Neuronal stem cell (in vitro differentiated cells): ENCODE measurements at regions not wholly inside any gene's neighbourhood (a gene's known extent, or its start where the extent isn't known, plus 50 kb on each side); places are given as distances from the start of the nearest gene placed in this dataset. TPM values are rescaled to one million over a fixed set of nuclear protein-coding genes. Genes with fewer than 3 reads are reported as not detected.

Experiments
- DNase-seq: peaks from one replicate; pipeline ENCODE4 v3.0.0-alpha.2; 2013; ENCODE audit warnings: low spot score
- H2AFZ ChIP-seq: one replicate; pipeline ENCODE4 v1.6.1; 2013; ENCODE audit warnings: mild to moderate bottlenecking, low read length, inconsistent platforms
- H2AK5ac ChIP-seq: 2 replicates; pipeline ENCODE4 v1.6.1; 2013; ENCODE audit warnings: low read depth, mild to moderate bottlenecking, inconsistent platforms, low read length, moderate library complexity, mixed read lengths
- H2BK120ac ChIP-seq: 2 replicates; pipeline ENCODE4 v1.6.1; 2013; ENCODE audit warnings: low read depth, mild to moderate bottlenecking, inconsistent platforms, low read length, moderate library complexity, mixed read lengths
- H2BK12ac ChIP-seq: one replicate; pipeline ENCODE4 v1.6.1; 2013; ENCODE audit warnings: low read length, inconsistent platforms
- H2BK15ac ChIP-seq: 2 replicates; pipeline ENCODE4 v1.6.1; 2013; ENCODE audit warnings: mild to moderate bottlenecking, low read length, inconsistent platforms, mixed read lengths
- H2BK5ac ChIP-seq: one replicate; pipeline ENCODE4 v1.6.1; 2013; ENCODE audit warnings: inconsistent platforms, mild to moderate bottlenecking, low read length, moderate library complexity
- H3K14ac ChIP-seq: one replicate; pipeline ENCODE4 v1.6.1; 2013; ENCODE audit warnings: low read length, inconsistent platforms
- H3K18ac ChIP-seq: 2 replicates; pipeline ENCODE4 v1.6.1; 2013; ENCODE audit warnings: low read length, inconsistent platforms
- H3K23ac ChIP-seq: 2 replicates; pipeline ENCODE4 v1.6.1; 2013; ENCODE audit warnings: low read depth, mild to moderate bottlenecking, mixed read lengths, low read length, inconsistent platforms; ENCODE audit not compliant: poor library complexity
- H3K27ac ChIP-seq: replicated peaks from 3 replicates; pipeline ENCODE4 v1.5.1; 2013; ENCODE audit warnings: low read length, inconsistent platforms
- H3K27me3 ChIP-seq, 3 experiments: 2 replicates each; pipeline ENCODE4 v1.6.1; 2013; ENCODE audit warnings: low read length in 3 of 3, mild to moderate bottlenecking in 2 of 3, inconsistent platforms in 1 of 3, low read depth in 1 of 3, mixed read lengths in 1 of 3, moderate library complexity in 1 of 3; ENCODE audit not compliant: control insufficient read depth in 3 of 3, insufficient read depth in 3 of 3
- H3K36me3 ChIP-seq, 2 donors: replicated peaks in 1 of 2; 2 replicates each; pipeline ENCODE4 v1.6.1; 2013; ENCODE audit warnings: low read length in 2 of 2; ENCODE audit not compliant: control insufficient read depth in 2 of 2, insufficient read depth in 2 of 2
- H3K4ac ChIP-seq: 2 replicates; pipeline ENCODE4 v1.6.1; 2013; ENCODE audit warnings: inconsistent platforms, mild to moderate bottlenecking, low read length, moderate library complexity
- H3K4me1 ChIP-seq, 2 donors: 1 replicate in 1 of 2; 2 replicates in 1 of 2; pipeline ENCODE4 v1.6.1; 2013; ENCODE audit warnings: low read length in 2 of 2, low read depth in 1 of 2; ENCODE audit not compliant: control insufficient read depth in 2 of 2, insufficient read depth in 1 of 2
- H3K4me2 ChIP-seq: one replicate; pipeline ENCODE4 v1.6.1; 2013; ENCODE audit warnings: mild to moderate bottlenecking, low read length, inconsistent platforms; ENCODE audit not compliant: insufficient read depth, poor library complexity, severe bottlenecking
- H3K4me3 ChIP-seq, 2 donors: 2 replicates each; pipeline ENCODE4 v1.5.1; 2013; ENCODE audit warnings: low read length in 2 of 2, mild to moderate bottlenecking in 2 of 2, inconsistent platforms in 1 of 2, moderate library complexity in 1 of 2
- H3K79me1 ChIP-seq: one replicate; pipeline ENCODE4 v1.6.1; 2013; ENCODE audit warnings: low read depth, mild to moderate bottlenecking, inconsistent platforms, low read length, moderate library complexity
- H3K9ac ChIP-seq: one replicate; pipeline ENCODE4 v1.6.1; 2013; ENCODE audit warnings: mild to moderate bottlenecking, low read depth, low read length, inconsistent platforms; ENCODE audit not compliant: poor library complexity
- H3K9me3 ChIP-seq, 2 donors: replicated peaks in 1 of 2; 2 replicates each; pipeline versions ENCODE3 to v1.6.1; 2013; ENCODE audit warnings: low read length in 2 of 2, mild to moderate bottlenecking in 2 of 2, inconsistent platforms in 1 of 2, low read depth in 1 of 2, mixed read lengths in 1 of 2, moderate library complexity in 1 of 2; ENCODE audit not compliant: control insufficient read depth in 2 of 2, insufficient read depth in 1 of 2
- H4K8ac ChIP-seq: one replicate; pipeline ENCODE4 v1.6.1; 2013; ENCODE audit warnings: low read depth, mild to moderate bottlenecking, inconsistent platforms, low read length, moderate library complexity
- H4K91ac ChIP-seq: one replicate; pipeline ENCODE4 v1.6.1; 2013; ENCODE audit warnings: low read length, low read depth, mild to moderate bottlenecking, inconsistent platforms; ENCODE audit not compliant: poor library complexity
- WGBS, 2 donors: extraction: QIAGEN DNeasy Blood & Tissue Kit; methylation state at CpG; one replicate each; pipeline ENCODE4 v1.1.7; 2013; ENCODE audit warnings: missing lambda C conversion rate in 2 of 2, mixed read lengths in 1 of 2; ENCODE audit not compliant: insufficient read length in 2 of 2, insufficient replicate concordance in 1 of 2; ENCODE audit errors: extremely low coverage in 2 of 2; 5-methylcytosine and 5-hydroxymethylcytosine counted together
- small RNA-seq: library from polyadenylated mRNA; stranded (forward); fragments of <200 nt; extraction: miRNeasy Mini kit (QIAGEN cat#:217004); gene quantifications from one replicate; pipeline ENCODE3, GENCODE V24; 2013; ENCODE audit not compliant: insufficient read depth

DNA sequence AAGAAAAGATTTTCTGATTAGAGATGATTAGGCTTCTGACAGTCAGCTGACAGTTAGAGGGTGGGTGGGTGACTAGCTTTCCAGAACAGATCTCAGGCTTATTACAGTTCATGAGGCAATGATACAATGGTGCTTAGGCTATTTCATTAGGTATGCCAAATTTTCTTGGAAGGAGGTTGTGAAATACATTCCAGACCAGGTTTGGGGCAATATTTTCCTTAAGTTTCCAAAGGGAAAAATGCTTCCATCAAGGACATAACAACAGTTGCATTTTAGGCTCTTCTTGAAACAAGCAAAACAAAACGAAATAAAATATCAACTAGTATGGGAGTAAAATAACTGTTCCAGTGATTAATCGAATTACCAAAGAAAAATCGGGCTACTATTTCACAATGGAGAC is 59.3 kb upstream of the CNTN1 start:
- Histone ChIP-seq H3K4me3 (no peak overlapping the region), H4K8ac (no peak overlapping the region), H3K9ac (no peak overlapping the region), H2AFZ (no peak overlapping the region), H2BK5ac (no peak overlapping the region), H3K9me3 (no peaks in the 10 kb centered on the region), H3K27ac (no peak overlapping the region), H2BK15ac (no peak overlapping the region), H3K4ac (no peak overlapping the region), H3K23ac (no peak overlapping the region), H3K36me3 (no peaks in the 10 kb centered on the region), H3K79me1 (no peaks in the 10 kb centered on the region), H2BK12ac (no peak overlapping the region), H3K18ac (no peak overlapping the region), H2AK5ac (no peak overlapping the region), H3K4me2 (no peak overlapping the region), H3K27me3 (no peaks in the 10 kb centered on the region), H3K14ac (no peak overlapping the region), H4K91ac (no peak overlapping the region), H3K4me1 (peaks cover 0 to 1% of the 10 kb centered on the region in 2 donors), H2BK120ac (no peak overlapping the region)
- DNase-seq = no peak
- WGBS, 2 donors = no CpG with 5 or more reads among the region's 3 CpGs

DNA sequence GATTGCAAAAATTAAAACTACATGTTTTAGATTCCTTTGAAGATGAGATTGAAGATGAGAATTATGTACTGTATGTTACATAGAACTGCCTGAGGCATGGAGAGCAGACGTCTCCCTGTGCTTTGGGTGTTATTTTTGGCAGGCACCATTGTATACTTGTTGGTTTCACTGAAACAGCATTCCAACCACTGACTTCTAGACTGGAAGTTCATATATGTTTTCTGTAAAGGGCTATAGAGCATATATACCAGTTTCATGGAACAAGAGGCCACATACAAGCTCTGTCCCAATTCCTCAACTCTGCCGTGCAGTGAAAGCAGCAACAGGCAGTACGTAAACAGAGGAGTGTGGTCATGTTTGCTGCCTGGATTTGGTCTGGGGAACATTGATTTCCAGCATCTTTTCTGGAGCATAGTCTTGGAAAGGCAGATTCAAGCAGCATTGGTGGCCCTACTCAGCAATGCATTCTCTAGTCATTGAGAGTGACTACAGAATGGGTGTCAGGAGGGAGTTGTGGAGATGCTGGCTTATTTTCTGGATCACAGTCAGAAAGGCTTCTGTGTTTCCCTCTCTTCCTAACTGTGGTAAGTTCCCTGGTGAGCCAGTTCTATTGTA is 57.6 kb upstream of the CNTN1 start:
- no peak overlapping the region for H3K23ac ChIP-seq
- no peak overlapping the region for H3K4ac ChIP-seq
- no peaks in the 10 kb centered on the region for H3K36me3 ChIP-seq
- no peak for DNase-seq
- no peak overlapping the region for H2AK5ac ChIP-seq
- H2BK5ac ChIP-seq = no peak overlapping the region
- no peak overlapping the region for H4K91ac ChIP-seq
- no peaks in the 10 kb centered on the region for H3K9me3 ChIP-seq
- peaks cover 0 to 1% of the 10 kb centered on the region in 2 donors for H3K4me1 ChIP-seq
- H3K27me3 ChIP-seq = no peaks in the 10 kb centered on the region
- no peak overlapping the region for H3K14ac ChIP-seq
- no CpG with 5 or more reads among the region's 3 CpGs for WGBS, 2 donors
- no peak overlapping the region for H2BK120ac ChIP-seq
- H2BK12ac ChIP-seq = no peak overlapping the region
- H3K9ac ChIP-seq = no peak overlapping the region
- no peak overlapping the region for H2BK15ac ChIP-seq
- H4K8ac ChIP-seq = no peak overlapping the region
- no peak overlapping the region for H3K18ac ChIP-seq
- no peaks in the 10 kb centered on the region for H3K79me1 ChIP-seq
- H2AFZ ChIP-seq = no peak overlapping the region
- no peak overlapping the region for H3K4me3 ChIP-seq
- H3K27ac ChIP-seq = no peak overlapping the region
- no peak overlapping the region for H3K4me2 ChIP-seq

DNA sequence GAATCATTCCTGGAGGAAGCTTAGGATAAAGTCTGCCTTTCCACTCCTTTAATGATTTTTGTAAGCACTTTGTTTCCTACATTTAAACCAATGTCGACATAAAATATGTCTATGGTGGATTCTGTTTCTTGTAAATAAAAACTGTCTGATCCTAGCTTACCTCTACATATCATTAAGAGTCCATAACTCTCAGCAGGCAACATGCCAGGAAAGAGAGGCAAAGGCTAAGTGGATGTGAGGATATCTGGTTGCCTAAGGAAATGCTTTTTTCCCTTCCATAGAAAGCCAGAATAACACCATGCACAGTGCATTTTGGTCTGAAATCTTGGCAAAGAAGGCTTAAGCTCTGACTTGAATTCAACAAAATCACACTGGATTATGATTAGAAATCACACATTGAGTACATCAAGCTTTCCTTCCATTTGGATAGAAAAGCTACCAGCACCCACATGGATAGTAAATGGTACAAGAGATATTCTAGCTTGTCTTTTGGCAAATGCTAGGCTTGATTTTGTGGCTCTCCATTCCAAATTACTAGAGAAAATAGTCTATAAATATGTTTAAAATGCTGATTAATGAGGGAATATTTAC is 57.0 kb upstream of the CNTN1 start:
- no CpG with 5 or more reads among the region's 1 CpG for WGBS, 2 donors
- H2AK5ac ChIP-seq = no peak overlapping the region
- no peak overlapping the region for H4K8ac ChIP-seq
- peaks cover 0 to 1% of the 10 kb centered on the region in 2 donors for H3K4me1 ChIP-seq
- H2BK12ac ChIP-seq = no peak overlapping the region
- H2BK5ac ChIP-seq = no peak overlapping the region
- H3K27ac ChIP-seq = no peak overlapping the region
- no peak overlapping the region for H3K9ac ChIP-seq
- no peaks in the 10 kb centered on the region for H3K79me1 ChIP-seq
- no peak overlapping the region for H3K18ac ChIP-seq
- H3K14ac ChIP-seq = no peak overlapping the region
- no peak overlapping the region for H3K4me2 ChIP-seq
- no peak overlapping the region for H3K4me3 ChIP-seq
- H3K9me3 ChIP-seq = no peaks in the 10 kb centered on the region
- H4K91ac ChIP-seq = no peak overlapping the region
- no peak overlapping the region for H2AFZ ChIP-seq
- no peaks in the 10 kb centered on the region for H3K36me3 ChIP-seq
- H3K23ac ChIP-seq = no peak overlapping the region
- no peak for DNase-seq
- no peaks in the 10 kb centered on the region for H3K27me3 ChIP-seq
- no peak overlapping the region for H2BK15ac ChIP-seq
- H2BK120ac ChIP-seq = no peak overlapping the region
- H3K4ac ChIP-seq = no peak overlapping the region

Small RNA genes in the stretch of these regions (small RNA-seq; reads per million reads assigned to genes)
- gene RNU6-713P = not detected
